ENCODE measurements at regions not wholly inside any gene's neighbourhood (a gene's known extent, or its start where the extent isn't known, plus 50 kb on each side); places are given as distances from the start of the nearest gene placed in this dataset.

- no peak for ATAC-seq (ENCODE audit: insufficient read depth, low read depth)
- no peak overlapping the region for H3K9ac ChIP-seq (ENCODE audit: low read depth, low read length)
- no peaks in the 10 kb centered on the region for H3K36me3 ChIP-seq (ENCODE audit: insufficient read depth, low read length)
- TF ChIP-seq CTCF (IDR thresholded peaks at IDR 0.05; ENCODE audit: borderline replicate concordance, extremely low read depth, low read length, poor library complexity, severe bottlenecking) (no peak), EZH2 (IDR thresholded peaks at IDR 0.05; ENCODE audit: borderline replicate concordance, low read depth, low read length, severe bottlenecking) (no peak)
- H3K79me2 ChIP-seq (ENCODE audit: insufficient read depth, low read length) = no peaks in the 10 kb centered on the region
- H4K20me1 ChIP-seq (ENCODE audit: insufficient read depth, low read length) = no peaks in the 10 kb centered on the region
- H3K4me2 ChIP-seq (ENCODE audit: insufficient read depth, low read length) = no peak overlapping the region
- no peaks in the 10 kb centered on the region for H3K9me3 ChIP-seq (ENCODE audit: insufficient read depth, low read length, severe bottlenecking)
- no peak overlapping the region for H3K4me3 ChIP-seq (ENCODE audit: low read depth in 1 of 2, low read length in 2 of 2)
- DNase-seq = no peak
- H3K4me1 ChIP-seq (ENCODE audit: insufficient read depth, low read length) = no peaks in the 10 kb centered on the region
- no peak overlapping the region for H3K27ac ChIP-seq (ENCODE audit: low read length)
- H2AFZ ChIP-seq (ENCODE audit: low read depth, low read length) = no peak overlapping the region
- no peaks in the 10 kb centered on the region for H3K27me3 ChIP-seq (ENCODE audit: insufficient read depth, low read length, poor library complexity)
Measured at GRCh38 chr5:61905613-61906012, 400.4 kb upstream of the KIF2A start.

GRCh38 chr5:61906820-61907219, 399.2 kb upstream of the KIF2A start:
- DNase-seq (no peak), ATAC-seq (ENCODE audit: insufficient read depth, low read depth) (no peak)
- H3K27ac ChIP-seq (ENCODE audit: low read length) = no peak overlapping the region
- no peak overlapping the region for H3K4me2 ChIP-seq (ENCODE audit: insufficient read depth, low read length)
- H3K4me3 ChIP-seq (ENCODE audit: low read depth in 1 of 2, low read length in 2 of 2) = no peak overlapping the region
- no peaks in the 10 kb centered on the region for H3K9me3 ChIP-seq (ENCODE audit: insufficient read depth, low read length, severe bottlenecking)
- no peak overlapping the region for H3K9ac ChIP-seq (ENCODE audit: low read depth, low read length)
- no peaks in the 10 kb centered on the region for H4K20me1 ChIP-seq (ENCODE audit: insufficient read depth, low read length)
- TF ChIP-seq EZH2 (IDR thresholded peaks at IDR 0.05; ENCODE audit: borderline replicate concordance, low read depth, low read length, severe bottlenecking) = no peak
- no peak for TF ChIP-seq CTCF (IDR thresholded peaks at IDR 0.05; ENCODE audit: borderline replicate concordance, extremely low read depth, low read length, poor library complexity, severe bottlenecking)
- no peak overlapping the region for H2AFZ ChIP-seq (ENCODE audit: low read depth, low read length)
- H3K79me2 ChIP-seq (ENCODE audit: insufficient read depth, low read length) = no peaks in the 10 kb centered on the region
- H3K36me3 ChIP-seq (ENCODE audit: insufficient read depth, low read length) = no peaks in the 10 kb centered on the region
- H3K27me3 ChIP-seq (ENCODE audit: insufficient read depth, low read length, poor library complexity) = no peaks in the 10 kb centered on the region
- H3K4me1 ChIP-seq (ENCODE audit: insufficient read depth, low read length) = no peaks in the 10 kb centered on the region

GRCh38 chr5:61907995-61908394, 398.0 kb upstream of the KIF2A start:
- H3K27ac ChIP-seq (ENCODE audit: low read length) = no peak overlapping the region
- no peak overlapping the region for H3K9ac ChIP-seq (ENCODE audit: low read depth, low read length)
- H3K9me3 ChIP-seq (ENCODE audit: insufficient read depth, low read length, severe bottlenecking) = no peaks in the 10 kb centered on the region
- no peak overlapping the region for H3K4me3 ChIP-seq (ENCODE audit: low read depth in 1 of 2, low read length in 2 of 2)
- H4K20me1 ChIP-seq (ENCODE audit: insufficient read depth, low read length) = no peaks in the 10 kb centered on the region
- no peaks in the 10 kb centered on the region for H3K36me3 ChIP-seq (ENCODE audit: insufficient read depth, low read length)
- no peak overlapping the region for H3K4me2 ChIP-seq (ENCODE audit: insufficient read depth, low read length)
- ATAC-seq (ENCODE audit: insufficient read depth, low read depth) = no peak
- no peaks in the 10 kb centered on the region for H3K4me1 ChIP-seq (ENCODE audit: insufficient read depth, low read length)
- H3K27me3 ChIP-seq (ENCODE audit: insufficient read depth, low read length, poor library complexity) = no peaks in the 10 kb centered on the region
- TF ChIP-seq CTCF (IDR thresholded peaks at IDR 0.05; ENCODE audit: borderline replicate concordance, extremely low read depth, low read length, poor library complexity, severe bottlenecking) = no peak
- no peak for TF ChIP-seq EZH2 (IDR thresholded peaks at IDR 0.05; ENCODE audit: borderline replicate concordance, low read depth, low read length, severe bottlenecking)
- H3K79me2 ChIP-seq (ENCODE audit: insufficient read depth, low read length) = no peaks in the 10 kb centered on the region
- DNase-seq = no peak
- no peak overlapping the region for H2AFZ ChIP-seq (ENCODE audit: low read depth, low read length)

GRCh38 chr5:61910771-61911170, 395.2 kb upstream of the KIF2A start:
- no peaks in the 10 kb centered on the region for H3K4me1 ChIP-seq (ENCODE audit: insufficient read depth, low read length)
- ATAC-seq (ENCODE audit: insufficient read depth, low read depth) = no peak
- H3K9ac ChIP-seq (ENCODE audit: low read depth, low read length) = no peak overlapping the region

More at GRCh38 chr5:61910771-61911170, 395.2 kb upstream of the KIF2A start:
- H3K4me3 ChIP-seq (ENCODE audit: low read depth in 1 of 2, low read length in 2 of 2) = no peak overlapping the region
- no peak overlapping the region for H2AFZ ChIP-seq (ENCODE audit: low read depth, low read length)
- H4K20me1 ChIP-seq (ENCODE audit: insufficient read depth, low read length) = no peaks in the 10 kb centered on the region
- H3K27me3 ChIP-seq (ENCODE audit: insufficient read depth, low read length, poor library complexity) = no peaks in the 10 kb centered on the region
- H3K4me2 ChIP-seq (ENCODE audit: insufficient read depth, low read length) = no peak overlapping the region
- H3K27ac ChIP-seq (ENCODE audit: low read length) = no peak overlapping the region
- H3K9me3 ChIP-seq (ENCODE audit: insufficient read depth, low read length, severe bottlenecking) = no peaks in the 10 kb centered on the region
- H3K36me3 ChIP-seq (ENCODE audit: insufficient read depth, low read length) = no peaks in the 10 kb centered on the region
- DNase-seq = no peak
- no peaks in the 10 kb centered on the region for H3K79me2 ChIP-seq (ENCODE audit: insufficient read depth, low read length)
- TF ChIP-seq EZH2 (IDR thresholded peaks at IDR 0.05; ENCODE audit: borderline replicate concordance, low read depth, low read length, severe bottlenecking) = no peak
